ENCODE measurements at regions not wholly inside any gene's neighbourhood (a gene's known extent, or its start where the extent isn't known, plus 50 kb on each side); places are given as distances from the start of the nearest gene placed in this dataset.

GRCh38 chr6:134472661-134473060, 154.7 kb upstream of the SGK1 start:
- DNase-seq (ENCODE audit: low read depth in 3 of 3, low spot score in 2 of 3) = no peak

- DNase-seq (ENCODE audit: low read depth in 3 of 3, low spot score in 2 of 3) = no peak
Observed at GRCh38 chr6:134472046-134472445, 154.1 kb upstream of the SGK1 start.

GRCh38 chr6:134470457-134470975, 152.6 kb upstream of the SGK1 start:
- DNase-seq (ENCODE audit: low read depth in 3 of 3, low spot score in 2 of 3) = no peak

- no peak for DNase-seq (ENCODE audit: low read depth in 3 of 3, low spot score in 2 of 3)
Observed at GRCh38 chr6:134469702-134470456, 152.0 kb upstream of the SGK1 start.

GRCh38 chr6:134468633-134469032, 150.7 kb upstream of the SGK1 start:
- DNase-seq (ENCODE audit: low read depth in 3 of 3, low spot score in 2 of 3) = no peak

- no peak for DNase-seq (ENCODE audit: low read depth in 3 of 3, low spot score in 2 of 3)
Observed at GRCh38 chr6:134467620-134468019, 149.7 kb upstream of the SGK1 start.

GRCh38 chr6:134466771-134467525, 149.0 kb upstream of the SGK1 start:
- DNase-seq (ENCODE audit: low read depth in 3 of 3, low spot score in 2 of 3) = no peak

GRCh38 chr6:134464690-134465411, 146.9 kb upstream of the SGK1 start:
- DNase-seq (ENCODE audit: low read depth in 3 of 3, low spot score in 2 of 3) = no peak

GRCh38 chr6:134458857-134459657, 141.1 kb upstream of the SGK1 start:
- DNase-seq (ENCODE audit: low read depth in 3 of 3, low spot score in 2 of 3) = no peak

- no peak for DNase-seq (ENCODE audit: low read depth in 3 of 3, low spot score in 2 of 3)
Observed at GRCh38 chr6:134457941-134458340, 140.0 kb upstream of the SGK1 start.

- DNase-seq (ENCODE audit: low read depth in 3 of 3, low spot score in 2 of 3) = no peak
Observed at GRCh38 chr6:134456226-134456625, 138.3 kb upstream of the SGK1 start.

- DNase-seq (ENCODE audit: low read depth in 3 of 3, low spot score in 2 of 3) = no peak
Observed at GRCh38 chr6:134455319-134455718, 137.4 kb upstream of the SGK1 start.

- DNase-seq (ENCODE audit: low read depth in 3 of 3, low spot score in 2 of 3) = no peak
Observed at GRCh38 chr6:134454794-134455193, 136.9 kb upstream of the SGK1 start.

GRCh38 chr6:134453792-134454510, 136.0 kb upstream of the SGK1 start:
- no peak for DNase-seq (ENCODE audit: low read depth in 3 of 3, low spot score in 2 of 3)

- DNase-seq (ENCODE audit: low read depth in 3 of 3, low spot score in 2 of 3) = no peak
Observed at GRCh38 chr6:134452906-134453305, 135.0 kb upstream of the SGK1 start.

- no peak for DNase-seq (ENCODE audit: low read depth in 3 of 3, low spot score in 2 of 3)
Observed at GRCh38 chr6:134451529-134451928, 133.6 kb upstream of the SGK1 start.

- no peak for DNase-seq (ENCODE audit: low read depth in 3 of 3, low spot score in 2 of 3)
Observed at GRCh38 chr6:134449781-134450180, 131.9 kb upstream of the SGK1 start.

- no peak for DNase-seq (ENCODE audit: low read depth in 3 of 3, low spot score in 2 of 3)
Observed at GRCh38 chr6:134449004-134449403, 131.1 kb upstream of the SGK1 start.

GRCh38 chr6:134447883-134448387, 130.0 kb upstream of the SGK1 start:
- DNase-seq (ENCODE audit: low read depth in 3 of 3, low spot score in 2 of 3) = no peak

- DNase-seq (ENCODE audit: low read depth in 3 of 3, low spot score in 2 of 3) = no peak
Observed at GRCh38 chr6:134447423-134447822, 129.5 kb upstream of the SGK1 start.
